Stomach (tissue), 8 donors: ENCODE measurements at regions not wholly inside any gene's neighbourhood (a gene's known extent, or its start where the extent isn't known, plus 50 kb on each side); places are given as distances from the start of the nearest gene placed in this dataset.

Experiments used
- DNase-seq, 2 donors: peaks; one replicate each; pipeline versions ENCODE4 v3.0.0 to v3.0.0-alpha.2; 2013 to 2019
- H3K27ac ChIP-seq, 5 donors: fragments of 200-600 bp in 4 of 5; sonication (generic) in 4 of 5; one replicate each; pipeline ENCODE4 v1.5.1; 2013 to 2019; ENCODE audit warnings: mild to moderate bottlenecking in 1 of 5, moderate library complexity in 1 of 5
- H3K27me3 ChIP-seq, 3 donors: fragments of 200-600 bp; sonication (generic); one replicate each; pipeline ENCODE4 v1.5.1; 2017 to 2019; ENCODE audit warnings: mixed run types in 1 of 3
- H3K36me3 ChIP-seq, 4 donors: fragments of 200-600 bp; sonication (generic); 1 replicate in 3 of 4; 2 replicates in 1 of 4; pipeline ENCODE4 v1.5.1; 2016 to 2019
- H3K4me1 ChIP-seq, 4 donors: fragments of 200-600 bp; sonication (generic); one replicate each; pipeline ENCODE4 v1.5.1; 2016 to 2019
- H3K4me3 ChIP-seq, 4 donors: fragments of 200-600 bp; sonication (generic) in 3 of 4; one replicate each; pipeline ENCODE4 v1.5.1; 2016 to 2019; ENCODE audit warnings: mild to moderate bottlenecking in 1 of 4
- H3K9me3 ChIP-seq, 4 donors: fragments of 200-600 bp; sonication (generic); one replicate each; pipeline ENCODE4 v1.5.1; 2016 to 2019
- EP300 ChIP-seq: sonication (generic); formaldehyde crosslinking; IDR thresholded peaks from one replicate; pipeline ENCODE4 v1.6.1; 2017; ENCODE audit warnings: antibody characterized with exemption
- POLR2A ChIP-seq, 4 donors: fragments of 450-650 bp; IDR thresholded peaks; one replicate each; pipeline ENCODE4 v1.6.1; 2016; ENCODE audit warnings: antibody characterized with exemption in 4 of 4, control low read depth in 2 of 4, mild to moderate bottlenecking in 1 of 4, moderate library complexity in 1 of 4
- POLR2AphosphoS5 ChIP-seq, 3 donors: sonication (generic); formaldehyde crosslinking; IDR thresholded peaks; one replicate each; pipeline ENCODE4 v1.6.1; 2016; ENCODE audit warnings: antibody characterized with exemption in 3 of 3
- WGBS, 5 donors: extraction: QIAGEN DNeasy Blood & Tissue Kit in 3 of 5; methylation state at CpG; one replicate each; pipeline versions ENCODE4 v1.1.5 to v1.1.7; 2013 to 2018; 5-methylcytosine and 5-hydroxymethylcytosine counted together
- intact Hi-C: fragments of 100-400 bp; cut with DNase I; formaldehyde crosslinking; loops from one replicate; pipeline ENCODE4 v1.15.1; 2023; ENCODE audit warnings: low total_unique reads
- TF ChIP-seq, protein P1 (sequence below), 7 experiments: fragments of 450-650 bp in 4 of 7; fragments of 200-600 bp in 3 of 7; sonication (generic) in 3 of 7; IDR thresholded peaks; one replicate each; pipeline ENCODE4 v1.5.1; 2016 to 2019; ENCODE audit warnings: antibody characterized with exemption in 7 of 7, control low read depth in 2 of 7, mild to moderate bottlenecking in 1 of 7
- donor health status: healthy with polysubstance abuse.
- donor health status: Bipolar disorder and iron deficiency.
- donor health status: healthy.

- no peak for DNase-seq
- intact Hi-C loops: no loop called here
- Histone ChIP-seq H3K36me3 (no peaks in the 10 kb centered on the region), H3K4me3 (no peak overlapping the region), H3K9me3 (peaks cover 0 to 13% (median 5%) of the 10 kb centered on the region in 4 donors), H3K27me3 (no peaks in the 10 kb centered on the region), H3K27ac (no peak overlapping the region), H3K4me1 (no peaks in the 10 kb centered on the region)
- TF ChIP-seq EP300: no peak
- TF ChIP-seq POLR2A (IDR thresholded peaks at IDR 0.05): no peak
- TF ChIP-seq POLR2AphosphoS5 (IDR thresholded peaks at IDR 0.05): no peak
- TF ChIP-seq, protein P1, sequence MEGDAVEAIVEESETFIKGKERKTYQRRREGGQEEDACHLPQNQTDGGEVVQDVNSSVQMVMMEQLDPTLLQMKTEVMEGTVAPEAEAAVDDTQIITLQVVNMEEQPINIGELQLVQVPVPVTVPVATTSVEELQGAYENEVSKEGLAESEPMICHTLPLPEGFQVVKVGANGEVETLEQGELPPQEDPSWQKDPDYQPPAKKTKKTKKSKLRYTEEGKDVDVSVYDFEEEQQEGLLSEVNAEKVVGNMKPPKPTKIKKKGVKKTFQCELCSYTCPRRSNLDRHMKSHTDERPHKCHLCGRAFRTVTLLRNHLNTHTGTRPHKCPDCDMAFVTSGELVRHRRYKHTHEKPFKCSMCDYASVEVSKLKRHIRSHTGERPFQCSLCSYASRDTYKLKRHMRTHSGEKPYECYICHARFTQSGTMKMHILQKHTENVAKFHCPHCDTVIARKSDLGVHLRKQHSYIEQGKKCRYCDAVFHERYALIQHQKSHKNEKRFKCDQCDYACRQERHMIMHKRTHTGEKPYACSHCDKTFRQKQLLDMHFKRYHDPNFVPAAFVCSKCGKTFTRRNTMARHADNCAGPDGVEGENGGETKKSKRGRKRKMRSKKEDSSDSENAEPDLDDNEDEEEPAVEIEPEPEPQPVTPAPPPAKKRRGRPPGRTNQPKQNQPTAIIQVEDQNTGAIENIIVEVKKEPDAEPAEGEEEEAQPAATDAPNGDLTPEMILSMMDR (IDR thresholded peaks at IDR 0.05): no peak
- 64 to 79% (median 73%) methylated on average over 1 of the region's 1 CpG for WGBS, 5 donors
These were observed 220.7 kb upstream of the IL12B start for GRCh38 chr5:159550951-159551350.

- TF ChIP-seq POLR2A (IDR thresholded peaks at IDR 0.05) (no peak), EP300 (no peak), POLR2AphosphoS5 (IDR thresholded peaks at IDR 0.05) (no peak)
- TF ChIP-seq, protein P1 (IDR thresholded peaks at IDR 0.05): no peak
- no peaks in the 10 kb centered on the region for H3K4me1 ChIP-seq
- intact Hi-C loops: no loop called here
- no peak for DNase-seq
- no peaks in the 10 kb centered on the region for H3K27me3 ChIP-seq
- no peak overlapping the region for H3K4me3 ChIP-seq
- WGBS, 5 donors: 71 to 89% (median 74%) methylated on average over 3 of the region's 3 CpGs
- H3K36me3 ChIP-seq: no peaks in the 10 kb centered on the region
- H3K9me3 ChIP-seq: peaks cover 0 to 2% (median 0%) of the 10 kb centered on the region in 4 donors
- H3K27ac ChIP-seq: no peak overlapping the region
These were observed 222.5 kb upstream of the IL12B start for GRCh38 chr5:159552751-159553150.

DNA sequence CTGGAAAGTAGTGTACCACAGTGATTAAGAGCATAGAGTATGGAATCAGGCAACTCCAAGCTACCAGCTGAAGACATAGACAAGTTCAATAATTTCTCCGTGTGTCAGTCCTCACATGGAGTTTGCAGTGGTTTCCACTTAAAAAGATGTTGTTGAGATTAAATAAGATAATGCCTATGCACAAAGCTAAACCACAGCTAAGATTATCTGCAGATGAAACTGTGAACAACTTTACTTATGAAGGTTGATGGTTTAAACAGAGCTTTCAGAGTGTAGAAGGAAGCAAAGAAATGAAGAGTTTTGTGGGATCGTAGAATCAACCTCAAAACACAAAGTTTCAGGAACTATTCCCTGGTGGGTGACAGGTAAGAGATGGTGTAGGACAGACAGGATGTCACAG, 223.5 kb upstream of the IL12B start:
- no peaks in the 10 kb centered on the region for H3K4me1 ChIP-seq
- TF ChIP-seq POLR2A (IDR thresholded peaks at IDR 0.05) (no peak), POLR2AphosphoS5 (IDR thresholded peaks at IDR 0.05) (no peak), EP300 (no peak)
- TF ChIP-seq, protein P1 (IDR thresholded peaks at IDR 0.05): no peak
- H3K4me3 ChIP-seq: no peak overlapping the region
- DNase-seq: no peak
- intact Hi-C loops: no loop called here
- no peak overlapping the region for H3K27ac ChIP-seq
- WGBS, 5 donors: 81 to 92% (median 87%) methylated on average over 2 of the region's 2 CpGs
- no peaks in the 10 kb centered on the region for H3K36me3 ChIP-seq
- H3K9me3 ChIP-seq: no peaks in the 10 kb centered on the region
- H3K27me3 ChIP-seq: peaks cover 0 to under 1% (median 0%) of the 10 kb centered on the region in 3 donors

GRCh38 chr5:159555084-159555483, 224.8 kb upstream of the IL12B start:
- TF ChIP-seq, protein P1 (IDR thresholded peaks at IDR 0.05): no peak
- no peak for TF ChIP-seq EP300
- TF ChIP-seq POLR2AphosphoS5 (IDR thresholded peaks at IDR 0.05): no peak
- TF ChIP-seq POLR2A (IDR thresholded peaks at IDR 0.05): no peak
- DNase-seq: no peak
- intact Hi-C loops: no loop called here
- no peaks in the 10 kb centered on the region for H3K9me3 ChIP-seq
- H3K36me3 ChIP-seq: no peaks in the 10 kb centered on the region
- no peaks in the 10 kb centered on the region for H3K4me1 ChIP-seq
- no peak overlapping the region for H3K4me3 ChIP-seq
- WGBS, 5 donors: 18 to 31% (median 29%) methylated on average over 1 of the region's 1 CpG
- peaks cover 0 to 5% (median 0%) of the 10 kb centered on the region in 3 donors for H3K27me3 ChIP-seq
- no peak overlapping the region for H3K27ac ChIP-seq
